GM12875 (cell line): ENCODE measurements at regions not wholly inside any gene's neighbourhood (a gene's known extent, or its start where the extent isn't known, plus 50 kb on each side); places are given as distances from the start of the nearest gene placed in this dataset.

ENCODE experiments used
- H3K4me3 ChIP-seq: one replicate; pipeline ENCODE4 v1.5.1; 2011; ENCODE audit warnings: low read depth, low read length, control low read depth
- CTCF ChIP-seq: IDR thresholded peaks from 2 replicates; pipeline ENCODE4 v1.5.1; 2011; ENCODE audit warnings: low read depth, mild to moderate bottlenecking, control low read depth, inconsistent platforms, low read length, moderate library complexity, borderline replicate concordance; ENCODE audit not compliant: insufficient read depth

GRCh38 chr5:100161868-100162267 lies 373.3 kb upstream of the FAM174A start:
- TF ChIP-seq CTCF: no peak
- no peak overlapping the region for H3K4me3 ChIP-seq

GRCh38 chr5:100157066-100157465 lies 378.1 kb upstream of the FAM174A start:
- TF ChIP-seq CTCF: no peak

GRCh38 chr5:100148239-100148638 lies 386.9 kb upstream of the FAM174A start:
- no peak overlapping the region for H3K4me3 ChIP-seq
- TF ChIP-seq CTCF: no peak

More at GRCh38 chr5:100157066-100157465, 378.1 kb upstream of the FAM174A start:
- no peak overlapping the region for H3K4me3 ChIP-seq

- no peak for TF ChIP-seq CTCF
- no peak overlapping the region for H3K4me3 ChIP-seq
Measured at GRCh38 chr5:100142607-100143006, 392.6 kb upstream of the FAM174A start.

- no peak overlapping the region for H3K4me3 ChIP-seq
- no peak for TF ChIP-seq CTCF
Measured at GRCh38 chr5:100131161-100131560, 404.0 kb upstream of the FAM174A start.

GRCh38 chr5:100130307-100130706 lies 404.9 kb upstream of the FAM174A start:
- TF ChIP-seq CTCF: no peak
- H3K4me3 ChIP-seq: no peak overlapping the region

- no peak for TF ChIP-seq CTCF
- H3K4me3 ChIP-seq: no peak overlapping the region
Measured at GRCh38 chr5:100119903-100120302, 415.3 kb upstream of the FAM174A start.
